GM12865 (cell line): ENCODE measurements at regions not wholly inside any gene's neighbourhood (a gene's known extent, or its start where the extent isn't known, plus 50 kb on each side); places are given as distances from the start of the nearest gene placed in this dataset.

Experiments
- DNase-seq: peaks from one replicate; pipeline ENCODE4 v3.0.0; 2010; ENCODE audit warnings: low read depth
- H3K4me3 ChIP-seq: 2 replicates; pipeline ENCODE4 v1.5.1; 2011; ENCODE audit warnings: mild to moderate bottlenecking, low read depth, low read length, control low read depth
- TF ChIP-seq, protein P1 (sequence below): IDR thresholded peaks from 2 replicates; pipeline ENCODE4 v1.5.1; 2011; ENCODE audit warnings: low read length, control low read depth, low read depth, inconsistent platforms; ENCODE audit not compliant: insufficient read depth; ENCODE audit errors: missing control alignments

DNA sequence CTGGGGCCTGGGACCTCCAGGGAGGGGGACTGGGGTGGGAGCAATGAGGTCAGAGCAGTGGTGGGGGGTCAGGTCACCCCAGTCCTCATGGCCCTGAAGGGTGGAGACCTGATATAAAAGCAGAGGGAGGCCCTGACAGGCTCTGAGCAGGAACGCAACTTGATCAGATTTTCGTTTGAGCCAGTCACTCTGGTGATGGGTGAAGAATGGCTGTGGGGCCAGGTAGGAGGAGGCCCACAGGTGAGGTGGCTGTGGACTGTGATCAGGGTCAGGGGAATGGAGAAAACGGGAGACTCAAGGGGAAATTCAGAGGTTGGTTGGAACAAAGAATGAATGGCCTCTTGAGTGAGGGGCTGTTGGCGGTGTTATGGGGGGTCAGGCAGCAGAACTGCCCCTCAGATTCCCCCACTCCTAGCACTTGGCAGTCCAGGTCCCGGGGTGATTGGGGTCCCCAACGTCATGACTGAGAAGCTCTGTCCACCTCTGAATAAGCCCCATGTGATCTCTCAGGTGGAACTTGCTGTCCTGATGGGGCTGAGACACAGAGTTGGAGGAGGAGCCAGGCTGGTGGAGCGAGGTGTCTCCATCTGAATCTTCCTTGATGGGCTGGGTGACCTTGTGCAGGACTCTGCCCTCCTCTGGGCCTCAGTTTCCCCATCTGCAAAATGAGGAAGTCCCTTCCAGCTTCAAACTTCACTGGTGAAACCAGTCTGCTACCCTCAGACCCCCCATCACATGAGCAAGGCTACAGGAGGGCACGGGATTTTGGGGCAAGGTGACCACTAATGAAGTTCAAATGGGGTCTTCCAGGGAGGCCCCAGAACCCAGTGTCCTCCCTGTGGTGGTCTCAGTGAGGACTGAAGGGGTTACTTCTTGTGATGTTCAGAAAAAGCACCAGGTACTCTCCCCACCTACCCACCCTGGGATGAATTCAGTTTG, 683.0 kb downstream of the MATN1 start:
- no peak overlapping the region for H3K4me3 ChIP-seq
- DNase-seq, result no peak
- TF ChIP-seq, protein P1, sequence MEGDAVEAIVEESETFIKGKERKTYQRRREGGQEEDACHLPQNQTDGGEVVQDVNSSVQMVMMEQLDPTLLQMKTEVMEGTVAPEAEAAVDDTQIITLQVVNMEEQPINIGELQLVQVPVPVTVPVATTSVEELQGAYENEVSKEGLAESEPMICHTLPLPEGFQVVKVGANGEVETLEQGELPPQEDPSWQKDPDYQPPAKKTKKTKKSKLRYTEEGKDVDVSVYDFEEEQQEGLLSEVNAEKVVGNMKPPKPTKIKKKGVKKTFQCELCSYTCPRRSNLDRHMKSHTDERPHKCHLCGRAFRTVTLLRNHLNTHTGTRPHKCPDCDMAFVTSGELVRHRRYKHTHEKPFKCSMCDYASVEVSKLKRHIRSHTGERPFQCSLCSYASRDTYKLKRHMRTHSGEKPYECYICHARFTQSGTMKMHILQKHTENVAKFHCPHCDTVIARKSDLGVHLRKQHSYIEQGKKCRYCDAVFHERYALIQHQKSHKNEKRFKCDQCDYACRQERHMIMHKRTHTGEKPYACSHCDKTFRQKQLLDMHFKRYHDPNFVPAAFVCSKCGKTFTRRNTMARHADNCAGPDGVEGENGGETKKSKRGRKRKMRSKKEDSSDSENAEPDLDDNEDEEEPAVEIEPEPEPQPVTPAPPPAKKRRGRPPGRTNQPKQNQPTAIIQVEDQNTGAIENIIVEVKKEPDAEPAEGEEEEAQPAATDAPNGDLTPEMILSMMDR, result no peak

DNA sequence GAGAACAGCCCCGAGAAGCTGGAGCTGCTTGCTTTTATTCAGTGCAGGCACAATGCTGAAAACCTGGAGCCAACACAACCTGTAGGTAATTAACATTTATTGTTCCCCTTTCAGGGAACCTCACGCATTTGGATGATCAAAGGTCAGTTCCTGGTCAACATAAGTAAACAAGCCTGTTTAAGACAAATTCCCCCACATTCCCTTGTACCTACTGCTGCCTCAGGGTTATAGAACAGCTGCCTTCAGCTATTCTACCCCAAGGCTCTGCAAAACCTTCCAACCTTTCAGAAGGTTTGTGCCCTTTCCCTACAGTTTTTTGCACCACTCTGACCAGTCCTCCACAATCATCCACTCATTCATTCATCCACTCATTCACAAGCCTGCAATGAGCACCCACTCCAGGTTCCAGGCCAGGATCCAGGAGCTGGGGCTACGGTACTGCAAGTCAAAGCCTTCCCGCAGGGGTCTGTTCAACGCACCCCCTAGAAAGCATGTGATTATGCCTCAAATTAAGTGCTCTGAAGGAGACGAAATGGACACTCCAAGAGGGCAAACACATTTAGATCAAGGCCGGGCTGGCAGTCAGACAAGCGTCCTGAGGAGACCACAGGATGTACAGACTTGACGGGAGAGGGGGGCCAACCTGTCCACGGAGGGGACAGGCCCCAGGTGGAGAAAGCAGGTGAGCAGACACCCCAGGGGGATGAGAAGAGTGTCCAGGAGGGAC, 683.9 kb downstream of the MATN1 start:
- no peak for DNase-seq
- TF ChIP-seq, protein P1, result no peak

DNA sequence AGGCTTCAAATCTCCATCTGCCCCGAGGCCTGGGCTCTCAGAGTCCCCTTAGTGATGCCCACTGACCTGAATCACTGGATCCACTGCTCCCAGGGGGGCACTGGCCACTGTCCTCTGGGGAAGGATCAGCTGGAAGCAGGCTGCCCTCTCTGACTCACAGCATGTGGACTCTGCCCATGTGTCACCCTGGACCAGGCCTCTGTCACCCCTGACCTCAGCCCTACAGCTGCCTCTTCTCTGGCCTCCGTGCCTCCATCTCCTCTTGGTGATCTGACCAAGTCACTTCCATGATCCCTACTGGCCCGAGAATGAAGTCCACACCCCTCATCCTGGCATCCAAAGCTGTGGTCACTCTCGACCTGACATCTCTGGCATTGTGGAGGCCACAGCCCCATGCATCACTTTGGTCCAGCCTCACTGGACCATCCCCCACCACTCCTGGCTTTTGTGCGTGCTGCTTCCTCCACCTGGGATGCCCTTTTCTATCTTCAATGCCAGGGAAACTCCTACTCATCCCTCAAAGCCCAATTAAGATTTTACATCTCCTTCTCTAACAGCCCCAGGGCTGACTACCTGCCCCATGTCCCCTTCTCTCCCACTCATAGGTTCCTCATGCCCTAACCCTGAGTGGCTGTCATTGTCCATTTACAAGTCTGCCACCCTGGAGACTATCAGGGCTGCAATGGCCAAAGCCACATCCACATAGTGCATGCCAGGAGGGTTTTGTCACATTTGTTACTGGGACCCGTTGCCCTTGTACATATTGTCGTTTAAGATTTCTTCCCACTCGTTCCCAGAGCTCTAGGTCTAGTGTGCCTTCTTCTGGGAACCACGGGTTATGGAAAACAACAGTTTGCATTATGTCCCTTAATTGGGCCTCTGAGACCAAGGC, 685.0 kb downstream of the MATN1 start:
- H3K4me3 ChIP-seq, result no peak overlapping the region
- TF ChIP-seq, protein P1, result no peak
- no peak for DNase-seq

More for the DNA sequence above, 683.9 kb downstream of the MATN1 start:
- H3K4me3 ChIP-seq, result no peak overlapping the region

DNA sequence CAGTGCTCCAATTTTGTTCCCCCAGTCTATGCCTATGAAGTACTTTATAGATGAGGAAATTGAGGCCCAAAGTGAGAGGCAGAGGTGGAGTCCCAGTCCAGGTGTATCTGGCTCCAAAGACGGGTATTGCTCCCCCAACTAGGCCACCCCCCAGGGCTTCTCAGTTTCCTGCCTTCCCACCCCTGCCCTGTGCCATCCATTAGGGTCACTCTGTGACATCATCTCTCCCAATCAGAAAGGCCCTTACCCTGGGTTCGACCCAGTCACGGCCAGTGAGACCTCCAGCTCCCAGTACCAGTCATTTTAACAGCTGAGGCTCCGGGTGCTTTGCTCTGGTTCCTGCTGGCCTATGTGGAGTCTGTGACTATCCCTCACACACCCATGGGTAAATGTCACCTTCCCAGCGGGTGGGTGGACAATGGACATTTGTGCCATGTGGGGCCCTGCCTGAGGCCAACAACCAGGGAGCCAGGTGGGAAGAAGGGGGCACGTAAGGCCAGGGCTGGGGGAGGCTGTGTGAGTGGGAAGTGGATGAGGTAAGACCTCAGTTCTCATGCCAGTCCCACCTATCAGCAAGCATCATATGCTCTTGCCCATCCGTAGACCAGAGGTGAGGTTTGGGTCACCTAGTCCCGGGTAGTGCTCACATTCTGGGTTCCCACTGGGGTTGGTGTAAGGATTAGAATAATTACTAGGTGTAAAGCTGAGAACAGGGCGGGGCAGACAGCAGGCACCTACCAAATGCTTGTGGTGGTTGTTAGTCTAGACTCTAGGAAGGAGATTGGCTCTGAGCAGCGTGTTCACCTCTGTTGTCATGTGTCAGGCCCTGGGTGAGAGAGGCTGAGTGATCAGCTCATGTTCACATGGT, 685.9 kb downstream of the MATN1 start:
- H3K4me3 ChIP-seq, result no peak overlapping the region
- no peak for DNase-seq
- TF ChIP-seq, protein P1, result no peak

DNA sequence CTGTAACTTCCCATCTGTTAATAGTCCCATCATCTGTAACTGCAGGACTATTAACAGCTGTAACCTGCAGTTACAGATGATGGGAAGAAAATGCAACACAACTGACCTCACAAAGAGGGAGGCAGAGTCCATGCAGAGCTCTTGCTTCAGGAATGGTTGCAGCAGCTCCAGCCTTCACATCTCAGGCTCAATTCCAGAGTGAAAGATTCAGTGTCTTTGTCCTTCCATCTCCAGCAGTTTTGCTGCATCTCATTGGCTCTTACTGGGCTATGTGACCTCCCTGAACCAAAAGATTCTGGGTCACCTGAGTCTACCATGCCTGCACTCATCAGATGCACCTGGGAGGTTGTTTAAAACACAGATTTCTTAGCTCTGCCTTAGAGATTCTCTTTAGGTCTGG, 686.7 kb downstream of the MATN1 start:
- no peak for DNase-seq
- no peak overlapping the region for H3K4me3 ChIP-seq
- TF ChIP-seq, protein P1, result no peak

DNA sequence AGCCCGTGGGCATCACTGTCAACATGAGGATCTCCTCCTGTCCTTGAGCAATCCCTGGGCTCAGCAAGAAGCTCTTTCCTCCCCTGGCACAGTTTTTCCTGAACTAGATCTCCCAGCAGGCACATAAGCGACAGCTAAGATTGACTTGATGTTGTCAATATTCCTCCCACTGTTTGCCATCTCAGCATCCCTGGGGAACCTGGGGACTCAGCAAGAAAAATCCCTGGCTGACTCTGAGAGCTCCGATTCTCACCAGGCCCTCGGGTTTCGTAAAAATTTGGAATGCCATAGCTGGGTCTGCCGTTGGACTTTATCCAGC, 687.2 kb downstream of the MATN1 start:
- DNase-seq, result no peak
- no peak overlapping the region for H3K4me3 ChIP-seq
- TF ChIP-seq, protein P1, result no peak
